ENCODE measurements at regions not wholly inside any gene's neighbourhood (a gene's known extent, or its start where the extent isn't known, plus 50 kb on each side); places are given as distances from the start of the nearest gene placed in this dataset.

- WGBS (ENCODE audit: insufficient coverage, low coverage, missing lambda C conversion rate) = 15% methylated on average over 10 of the region's 10 CpGs
- H3K9me1 ChIP-seq (ENCODE audit: control insufficient read depth, insufficient read depth, low read length) = no peaks in the 10 kb centered on the region
- H3K9me3 ChIP-seq (replicated peaks; ENCODE audit: control insufficient read depth, insufficient read depth, low read depth, low read length) = no peaks in the 10 kb centered on the region
- no TSS peak for BruUV-seq (replicated peaks)
- no peaks in the 10 kb centered on the region for H3K27me3 ChIP-seq (ENCODE audit: control insufficient read depth in 2 of 2, insufficient read depth in 2 of 2, low read length in 2 of 2)
- no peak overlapping the region for H3K9ac ChIP-seq (ENCODE audit: insufficient read depth in 1 of 2, low read depth in 2 of 2, low read length in 2 of 2)
- in situ Hi-C loops (cut with MboI) (no loop called here), intact Hi-C loops (cut with micrococcal nuclease) (no loop called here)
- DNase-seq (ENCODE audit: extremely low read depth in 1 of 4, low spot score in 3 of 4) (peak in 2 of 4 experiments; percentile 26 to 45), FAIRE-seq (no peak), ATAC-seq (peak; percentile 73)
- POLR2A ChIA-PET = interaction anchor here (0.8 to 1.1 kb wide), 2 partner anchors 10 to 13 kb away, joined by 3 to 5 read pairs; no protein-coding TSS in a partner anchor
- H3K36me3 ChIP-seq (ENCODE audit: control insufficient read depth, insufficient read depth, low read length) = no peaks in the 10 kb centered on the region
- H2AFZ ChIP-seq (ENCODE audit: low read depth, low read length) = peak overlapping the region; percentile 69
- H3K4me3 ChIP-seq = no peak overlapping the region
- CTCF ChIA-PET (ENCODE audit: low intra/inter-chr PET ratio) = no interaction called here
- no peak overlapping the region for H3K4me2 ChIP-seq (ENCODE audit: insufficient read depth, low read length)
- peaks cover 0 to 8% of the 10 kb centered on the region in 2 experiments; a peak in 2 of 5 replicates for H3K4me1 ChIP-seq (replicated peaks in 1 of 2; ENCODE audit: control insufficient read depth in 2 of 2, insufficient read depth in 2 of 2, low read length in 2 of 2)
- H3K79me2 ChIP-seq (ENCODE audit: control insufficient read depth, insufficient read depth, low read length) = no peaks in the 10 kb centered on the region
- no peaks in the 10 kb centered on the region for H4K20me1 ChIP-seq (replicated peaks; ENCODE audit: control insufficient read depth, insufficient read depth, low read length)
- peak overlapping the region; percentile 1; the same call in 1 of the 3 replicates for H3K27ac ChIP-seq (ENCODE audit: extremely low read depth, low read depth, low read length)
- TF ChIP-seq ZC3H8 (IDR thresholded peaks at IDR 0.05) = no peak
- peak; percentile 59 for TF ChIP-seq CBFA2T2 (conservative IDR thresholded peaks at IDR 0.05)
- TF ChIP-seq, protein P1, sequence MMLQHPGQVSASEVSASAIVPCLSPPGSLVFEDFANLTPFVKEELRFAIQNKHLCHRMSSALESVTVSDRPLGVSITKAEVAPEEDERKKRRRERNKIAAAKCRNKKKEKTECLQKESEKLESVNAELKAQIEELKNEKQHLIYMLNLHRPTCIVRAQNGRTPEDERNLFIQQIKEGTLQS (IDR thresholded peaks at IDR 0.05) = peak; percentile 75
- TF ChIP-seq, protein P1 (CRISPR knock-in tag; conservative IDR thresholded peaks at IDR 0.05) = no peak
- peak; percentile 31 for TF ChIP-seq ARID1B (IDR thresholded peaks at IDR 0.05)
- no peak for TF ChIP-seq E2F5 (CRISPR knock-in tag; IDR thresholded peaks at IDR 0.05)
- 0 out of 2 replicates have a peak, but pooled peaks have one; percentile 30 for TF ChIP-seq NFXL1 (CRISPR knock-in tag; IDR thresholded peaks at IDR 0.05)
- no peak for TF ChIP-seq ZNF699 (CRISPR knock-in tag; IDR thresholded peaks at IDR 0.05; ENCODE audit: insufficient replicate concordance)
- no peak for TF ChIP-seq ZNF780A (CRISPR knock-in tag; IDR thresholded peaks at IDR 0.05)
- peak; percentile 45; the same call in 1 of the 2 replicates for TF ChIP-seq CREM (IDR thresholded peaks at IDR 0.05; ENCODE audit: low read depth)
- no peak for TF ChIP-seq ZNF445 (CRISPR knock-in tag; IDR thresholded peaks at IDR 0.05; ENCODE audit: low read depth)
- TF ChIP-seq SMARCA5 (IDR thresholded peaks at IDR 0.05) = no peak
- TF ChIP-seq ZNF589 (CRISPR knock-in tag; IDR thresholded peaks at IDR 0.05; ENCODE audit: low read depth) = 0 out of 2 replicates have a peak, but pooled peaks have one; percentile 19
- peak; percentile 24; the same call in 1 of the 2 replicates for TF ChIP-seq DPF2 (IDR thresholded peaks at IDR 0.05)
- TF ChIP-seq ZNF561 (CRISPR knock-in tag; conservative IDR thresholded peaks at IDR 0.05) = no peak
- peak; percentile 31; the same call in 1 of the 2 replicates for TF ChIP-seq TEAD4 (IDR thresholded peaks at IDR 0.05; ENCODE audit: low read length)
- TF ChIP-seq TEAD4 (CRISPR knock-in tag; IDR thresholded peaks at IDR 0.05; ENCODE audit: borderline replicate concordance) = no peak
- TF ChIP-seq NR1H2 (CRISPR knock-in tag; IDR thresholded peaks at IDR 0.05) = no peak
- peak; percentile 95 for TF ChIP-seq FOSL1 (tag; conservative IDR thresholded peaks at IDR 0.05)
- TF ChIP-seq SMARCA4 (IDR thresholded peaks at IDR 0.05) = peak; percentile 19; the same call in 1 of the 2 replicates
- peak; percentile 15 for TF ChIP-seq FOS (IDR thresholded peaks at IDR 0.05; ENCODE audit: extremely low read depth, insufficient read length)
- TF ChIP-seq EP300 (IDR thresholded peaks at IDR 0.05; ENCODE audit: low read length) = peak; percentile 11; the same call in 1 of the 2 replicates
- TF ChIP-seq ATF1 (CRISPR knock-in tag; IDR thresholded peaks at IDR 0.05) = no peak
- TF ChIP-seq ATF1 (tag; IDR thresholded peaks at IDR 0.05) = peak; percentile 51; the same call in 1 of the 2 replicates
- no peak for TF ChIP-seq SMAD1 (IDR thresholded peaks at IDR 0.05; ENCODE audit: low read depth, low read length, partially characterized antibody)
These were observed 100.5 kb upstream of the ITPRID2 start for GRCh38 chr2:181790716-181791649.
